ENCODE measurements at regions not wholly inside any gene's neighbourhood (a gene's known extent, or its start where the extent isn't known, plus 50 kb on each side); places are given as distances from the start of the nearest gene placed in this dataset.

DNA sequence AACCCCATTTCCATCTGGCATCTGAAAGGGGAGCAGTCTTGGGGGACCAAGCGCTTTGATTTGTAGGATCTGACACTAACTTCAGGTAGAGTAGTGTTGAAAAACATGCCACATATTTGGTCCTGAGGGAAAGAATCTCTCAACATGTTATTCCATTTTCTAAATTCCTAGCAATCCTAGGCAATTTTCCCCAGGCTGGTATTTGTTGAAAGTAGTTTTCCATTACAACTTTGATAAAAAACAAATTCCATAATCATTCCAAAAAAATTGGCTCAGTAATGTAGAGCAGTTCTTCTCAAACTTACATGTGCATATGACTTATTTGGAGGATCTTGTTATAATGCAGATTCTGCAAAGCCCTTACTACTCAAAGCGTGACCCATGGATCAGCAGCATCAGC is 477.9 kb downstream of the ACTL7B start:
- DNase-seq, result no peak
- ATAC-seq (ENCODE audit: poor library complexity), result no peak
- intact Hi-C loops (cut with DNase I), result no loop called here

DNA sequence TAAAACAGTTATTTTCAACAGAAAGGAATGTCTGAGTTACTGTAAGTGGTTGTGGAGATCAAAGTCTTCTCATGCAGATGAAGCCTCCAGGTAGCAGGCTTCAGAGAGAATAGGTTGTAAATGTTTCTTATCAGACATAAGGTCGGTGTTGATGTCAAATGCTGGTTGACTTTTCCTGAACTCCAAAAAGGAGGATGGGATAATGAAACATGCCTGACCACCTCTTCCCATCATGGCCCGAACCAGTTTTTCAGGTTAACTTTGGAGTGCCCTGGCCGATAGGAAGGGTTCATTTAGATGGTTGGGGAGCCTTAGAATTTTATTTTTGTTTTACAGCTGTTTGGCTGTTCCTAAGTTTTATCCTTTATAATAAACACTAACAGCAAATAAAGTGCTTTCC is 478.4 kb downstream of the ACTL7B start:
- DNase-seq (no peak), ATAC-seq (ENCODE audit: poor library complexity) (no peak)
- intact Hi-C loops (cut with DNase I), result no loop called here

DNA sequence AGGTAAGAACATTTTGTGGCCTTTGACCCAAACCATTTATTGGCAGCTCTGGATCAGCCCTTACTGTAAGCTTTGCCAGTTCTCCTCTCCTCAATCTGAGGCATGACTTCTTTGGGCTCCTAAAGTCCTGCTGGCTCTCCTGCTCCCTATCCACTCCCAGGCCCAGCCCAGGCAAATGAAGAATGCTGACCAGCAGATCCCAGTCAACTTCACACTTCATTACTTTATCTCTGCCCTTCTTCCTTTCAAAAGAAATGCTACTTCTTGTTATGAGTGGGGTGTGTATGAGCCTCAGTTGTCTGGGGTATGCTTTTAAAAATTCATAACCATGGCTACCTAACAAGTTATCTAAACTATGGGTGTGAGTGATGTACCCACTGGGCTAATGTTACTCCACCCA is 479.6 kb downstream of the ACTL7B start:
- ATAC-seq (ENCODE audit: poor library complexity) (no peak), DNase-seq (no peak)
- intact Hi-C loops (cut with DNase I), result no loop called here

DNA sequence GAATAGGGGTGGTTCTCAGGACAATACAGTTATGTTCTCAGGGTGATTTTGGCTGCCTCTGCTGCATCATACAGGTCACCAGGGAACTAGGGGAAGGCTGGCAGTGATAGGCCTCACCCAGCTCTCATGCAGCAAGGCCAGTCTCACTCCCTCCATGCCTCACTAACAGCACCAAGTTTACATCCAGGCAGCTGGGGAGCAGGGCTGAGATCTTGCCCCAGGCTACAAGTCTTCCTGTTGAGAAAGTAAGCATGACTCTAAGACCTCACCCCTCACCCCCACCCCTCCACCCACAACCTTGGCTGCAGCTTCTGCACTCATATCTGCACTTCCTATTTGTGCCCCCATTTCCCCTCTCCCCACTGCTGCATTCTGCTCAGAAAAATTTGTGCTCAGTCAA is 481.2 kb downstream of the ACTL7B start:
- ATAC-seq (ENCODE audit: poor library complexity), result no peak
- intact Hi-C loops (cut with DNase I), result no loop called here
- DNase-seq, result no peak

DNA sequence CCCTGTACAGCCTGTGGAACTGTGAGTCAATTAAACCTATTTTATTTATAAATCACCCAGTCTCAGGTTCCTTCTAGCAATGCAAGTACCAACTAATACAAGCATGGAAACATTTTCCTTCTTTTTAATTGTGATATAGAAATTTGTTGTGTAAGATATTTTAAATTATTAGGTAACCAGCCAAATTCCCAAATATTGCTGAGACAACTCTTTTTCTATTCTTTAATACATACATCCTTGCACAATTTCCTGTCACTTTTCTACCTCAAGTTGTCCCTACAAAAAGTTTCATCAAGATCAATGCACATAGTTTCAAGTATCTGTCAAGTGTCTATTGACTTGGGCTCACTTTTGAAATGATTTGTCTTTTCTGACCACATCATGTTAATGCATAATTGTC is 488.6 kb downstream of the ACTL7B start:
- intact Hi-C loops (cut with DNase I), result no loop called here
- ATAC-seq (ENCODE audit: poor library complexity), result no peak

DNA sequence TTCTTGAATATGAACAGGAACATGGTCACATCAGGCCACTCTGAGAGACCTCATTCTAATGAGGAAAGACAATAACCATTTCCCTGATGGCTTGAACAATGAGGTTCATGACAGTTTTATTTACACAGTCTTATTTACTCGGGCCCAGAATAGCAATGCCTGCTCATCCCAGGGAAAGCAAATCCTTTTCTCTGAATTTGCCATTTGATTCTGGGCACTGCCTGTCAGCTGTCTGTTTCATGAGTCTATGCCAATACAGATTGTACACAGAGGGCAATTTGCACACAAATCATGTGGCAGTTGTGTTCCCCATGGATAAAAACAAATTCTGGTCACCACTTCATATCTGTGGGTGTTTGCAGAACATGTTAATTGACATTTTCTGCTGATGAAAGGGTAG is 492.5 kb downstream of the ACTL7B start:
- DNase-seq (no peak), ATAC-seq (ENCODE audit: poor library complexity) (no peak)
- intact Hi-C loops (cut with DNase I), result no loop called here

More for the DNA sequence above, 488.6 kb downstream of the ACTL7B start:
- no peak for DNase-seq

DNA sequence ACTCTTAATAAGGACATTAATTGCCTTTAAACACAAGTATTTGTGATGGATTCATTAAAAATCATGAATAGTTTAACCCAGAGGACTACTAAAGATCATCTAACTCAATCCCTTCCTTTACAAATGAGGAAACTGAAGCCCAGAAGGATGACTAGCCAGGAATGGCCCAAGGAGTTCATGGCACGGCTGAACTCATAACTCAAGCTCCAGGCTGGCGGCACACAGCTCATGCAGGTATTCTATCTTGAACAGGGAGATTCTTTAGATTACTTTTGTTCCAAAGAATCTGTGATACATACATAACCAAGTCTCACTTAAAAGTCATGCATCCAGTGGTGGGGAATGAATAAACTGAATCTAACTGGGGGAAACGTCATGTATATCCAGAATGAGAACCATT is 495.5 kb downstream of the ACTL7B start:
- DNase-seq (no peak), ATAC-seq (ENCODE audit: poor library complexity) (no peak)
- intact Hi-C loops (cut with DNase I), result no loop called here

DNA sequence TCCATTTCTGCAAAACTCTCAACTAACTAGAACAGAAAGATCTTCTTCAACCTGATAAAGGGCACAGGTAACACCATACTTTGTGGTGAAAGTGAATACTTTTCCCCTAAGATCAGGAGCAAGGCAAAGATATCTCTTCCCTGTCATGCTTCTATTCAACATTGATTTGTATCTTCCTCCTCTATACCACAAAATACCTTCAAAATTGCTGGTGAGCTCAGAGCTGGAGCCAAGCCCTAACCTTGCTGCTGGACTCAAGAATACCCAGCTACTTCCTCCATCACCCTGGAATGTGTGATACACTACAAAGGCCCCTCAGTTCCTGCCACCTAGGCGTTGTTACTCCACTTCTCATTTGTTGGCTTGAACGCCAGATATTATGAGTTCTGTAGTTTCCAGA is 499.0 kb downstream of the ACTL7B start:
- no peak for DNase-seq
- ATAC-seq (ENCODE audit: poor library complexity), result no peak
- intact Hi-C loops (cut with DNase I), result no loop called here

DNA sequence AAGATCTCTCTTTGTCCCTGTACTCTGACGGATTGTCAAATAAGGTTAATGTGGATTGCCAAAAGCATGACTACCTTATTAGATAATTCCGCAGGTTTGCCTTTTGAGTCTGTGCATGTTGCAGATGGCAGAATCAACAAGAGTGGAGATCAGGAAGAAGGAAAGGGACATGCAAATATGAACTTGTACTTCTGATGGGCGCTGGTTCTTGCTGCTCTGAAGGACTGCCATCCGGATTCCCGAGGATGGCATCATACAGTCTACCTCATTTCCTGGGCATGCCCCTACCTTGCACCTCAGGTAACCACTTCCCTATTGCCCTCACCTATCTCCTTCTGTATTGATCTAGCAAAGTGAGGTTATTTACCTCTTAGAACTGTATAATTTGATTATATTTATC is 504.2 kb downstream of the ACTL7B start:
- no peak for ATAC-seq (ENCODE audit: poor library complexity)
- DNase-seq, result no peak
- intact Hi-C loops (cut with DNase I), result no loop called here

DNA sequence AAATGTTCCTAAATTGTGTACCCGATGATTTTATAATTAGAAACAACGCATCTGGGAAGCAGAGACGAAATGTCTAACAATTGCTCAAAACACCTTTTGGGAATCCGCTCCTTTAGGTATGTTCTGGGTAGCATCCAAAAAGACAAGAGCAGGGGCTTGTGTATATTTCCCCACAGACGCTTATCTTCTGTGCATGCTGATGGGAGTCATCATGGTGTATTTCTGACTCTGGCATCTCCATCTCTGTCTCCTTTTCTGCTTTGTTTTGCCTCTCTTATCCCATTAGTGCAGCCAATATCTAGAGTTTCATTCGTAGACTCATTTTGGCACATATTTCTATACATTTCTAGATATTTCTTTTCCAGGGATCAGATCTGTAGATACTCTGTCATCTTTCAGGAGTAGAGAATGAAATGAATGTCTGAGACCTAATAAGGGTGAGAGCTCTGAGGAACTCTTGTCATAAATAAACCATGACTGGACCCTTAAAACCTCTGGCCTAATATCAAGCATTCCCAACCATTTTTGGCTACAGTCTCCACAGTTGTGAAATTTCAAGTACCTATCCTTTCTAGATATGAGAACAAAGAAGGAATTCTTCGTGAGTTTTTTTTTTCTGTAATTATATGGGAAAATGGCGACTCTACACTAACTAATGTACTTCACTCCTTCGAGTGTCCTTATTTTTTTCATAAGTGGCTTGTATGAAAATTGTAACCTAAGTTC is 508.2 kb downstream of the ACTL7B start:
- DNase-seq (no peak), ATAC-seq (ENCODE audit: poor library complexity) (peak; percentile 36)
- intact Hi-C loops (cut with DNase I), result no loop called here

DNA sequence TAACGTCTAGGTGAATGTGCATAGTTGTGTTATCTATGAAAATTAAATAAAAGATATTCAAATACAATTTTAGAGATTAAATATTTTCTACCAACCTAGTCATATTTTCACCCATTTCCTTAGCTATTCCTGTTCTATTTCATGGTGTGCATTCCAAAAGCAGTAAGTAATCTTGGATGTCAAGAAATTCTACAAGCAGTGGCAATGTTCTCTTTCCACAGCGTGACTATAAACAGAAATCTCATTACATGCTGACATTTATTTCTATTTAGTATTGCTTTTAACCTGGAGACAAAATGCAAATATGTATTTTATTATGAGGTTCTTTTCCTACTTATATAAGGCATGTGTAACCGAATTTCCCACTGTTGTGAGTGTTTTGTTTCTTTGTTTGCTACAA is 510.0 kb downstream of the ACTL7B start:
- no peak for ATAC-seq (ENCODE audit: poor library complexity)
- DNase-seq, result no peak
- intact Hi-C loops (cut with DNase I), result no loop called here

DNA sequence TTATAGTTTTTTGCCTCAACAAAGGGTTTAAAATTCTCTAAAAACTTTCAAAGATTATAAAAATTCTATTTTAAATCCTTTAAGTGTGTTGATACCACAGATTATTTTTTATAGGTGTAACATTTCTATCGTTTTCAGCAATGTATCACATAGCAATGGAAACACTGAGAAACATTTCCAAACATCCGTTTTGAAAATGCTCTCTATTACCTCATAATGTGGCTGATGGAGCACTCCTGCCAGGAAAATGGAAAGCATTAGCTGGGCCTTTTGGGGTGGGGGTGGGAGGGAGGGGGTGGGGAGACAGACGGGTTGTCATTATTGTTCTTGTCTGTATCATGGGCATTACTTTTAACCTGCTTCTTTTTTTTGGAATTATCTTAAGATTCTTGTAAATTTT is 516.5 kb downstream of the ACTL7B start:
- ATAC-seq (ENCODE audit: poor library complexity), result no peak
- DNase-seq, result no peak
- intact Hi-C loops (cut with DNase I), result no loop called here

DNA sequence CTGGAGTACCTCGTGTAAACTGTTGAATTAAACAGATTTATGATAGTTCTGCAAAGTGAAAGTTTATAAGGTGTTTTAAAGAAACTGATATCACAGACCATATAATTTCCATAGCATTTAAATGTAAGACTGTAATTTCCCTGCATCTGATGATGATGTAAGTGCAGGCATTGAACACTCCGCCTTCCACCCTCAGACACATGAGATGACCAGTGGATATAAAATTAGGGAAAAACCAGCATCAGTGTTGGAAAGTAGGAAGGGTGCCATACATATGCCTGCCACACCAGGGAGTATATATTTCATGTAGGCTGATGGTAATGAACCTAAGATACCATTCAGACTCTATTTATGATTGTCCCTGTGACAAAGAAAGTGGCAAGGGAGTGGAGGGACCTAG is 519.2 kb downstream of the ACTL7B start:
- no peak for DNase-seq
- no peak for ATAC-seq (ENCODE audit: poor library complexity)
- intact Hi-C loops (cut with DNase I), result no loop called here

DNA sequence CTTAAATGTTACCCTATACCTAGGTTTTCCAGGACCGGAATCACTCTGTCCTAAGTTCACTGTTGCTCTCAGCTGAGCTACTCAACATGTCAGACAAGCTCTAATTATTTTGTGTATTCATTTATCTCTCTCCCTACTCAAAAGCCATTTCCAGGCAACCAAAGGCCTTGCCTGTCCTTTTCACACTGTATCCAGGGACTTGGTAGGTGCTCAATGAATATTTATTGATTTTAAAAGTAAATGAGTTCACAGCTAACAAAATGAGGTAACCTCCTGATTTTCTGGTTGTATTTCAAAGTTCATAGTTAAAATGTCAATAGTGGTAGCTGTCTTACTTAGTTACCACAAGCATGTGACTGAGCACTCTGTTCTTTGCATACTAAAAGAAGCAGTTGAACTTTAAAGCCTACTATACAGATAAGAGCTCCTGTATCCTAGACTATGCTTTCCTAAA is 522.2 kb downstream of the ACTL7B start:
- intact Hi-C loops (cut with DNase I), result no loop called here
- no peak for ATAC-seq (ENCODE audit: poor library complexity)
- no peak for DNase-seq

DNA sequence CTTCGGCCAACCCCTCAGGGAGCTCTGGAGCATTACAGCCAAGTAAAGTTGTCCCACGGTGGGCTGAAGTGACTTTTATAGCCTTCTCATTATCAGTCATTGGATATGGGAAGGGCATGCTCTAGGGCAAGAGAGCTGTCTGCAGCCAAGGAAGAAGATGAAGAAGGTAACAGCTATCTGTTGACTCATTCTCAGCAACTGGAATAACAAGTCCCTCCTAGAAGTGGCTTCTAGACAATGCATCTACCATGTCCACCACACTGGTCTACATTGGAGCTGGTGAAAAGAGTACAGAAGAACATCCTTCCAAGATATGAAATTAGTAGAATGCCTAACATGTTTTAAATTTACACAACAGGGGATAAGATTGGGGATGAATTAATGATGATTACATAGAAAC is 524.2 kb downstream of the ACTL7B start:
- no peak for ATAC-seq (ENCODE audit: poor library complexity)
- intact Hi-C loops (cut with DNase I), result no loop called here
- DNase-seq, result no peak

DNA sequence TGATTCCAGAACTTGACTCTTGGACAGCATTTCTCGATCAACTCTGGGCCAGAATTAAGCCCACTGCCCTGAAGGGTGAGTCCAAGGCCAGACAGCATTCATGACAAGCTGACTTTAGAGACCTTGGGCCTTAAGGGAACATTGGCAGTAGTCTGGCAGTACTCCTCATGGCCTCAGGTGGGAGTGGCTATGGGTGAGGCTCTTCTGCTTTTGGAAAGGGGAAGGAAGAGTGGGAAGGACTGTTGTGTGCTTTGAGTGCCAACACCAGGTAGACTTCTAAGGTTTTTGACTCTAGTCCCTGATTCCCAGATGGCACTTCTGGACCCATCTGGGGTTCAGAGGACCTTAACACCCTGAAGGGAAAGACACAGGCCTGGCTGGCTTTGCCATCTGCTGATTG is 530.4 kb downstream of the ACTL7B start:
- ATAC-seq (ENCODE audit: poor library complexity), result no peak

DNA sequence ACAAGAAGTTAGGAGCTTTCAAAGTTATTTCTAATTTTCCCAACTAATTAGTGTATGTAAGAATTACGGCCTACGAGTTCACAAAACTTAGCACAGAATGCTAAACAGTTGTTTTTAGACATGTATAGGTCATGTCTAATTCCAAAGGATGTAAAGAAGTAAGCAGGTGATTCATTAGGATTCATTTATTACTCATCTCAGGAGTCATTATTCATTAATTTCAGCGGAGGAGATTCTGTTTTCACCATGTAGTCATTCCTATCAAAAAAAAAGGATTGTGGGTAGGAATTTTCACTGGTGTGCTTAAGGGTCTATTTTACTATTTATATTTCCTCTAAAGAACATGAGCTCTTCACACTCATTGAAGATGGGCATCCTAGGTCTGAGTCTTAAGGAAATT is 532.2 kb downstream of the ACTL7B start:
- DNase-seq (no peak), ATAC-seq (ENCODE audit: poor library complexity) (no peak)
- intact Hi-C loops (cut with DNase I), result no loop called here

More for the DNA sequence above, 530.4 kb downstream of the ACTL7B start:
- no peak for DNase-seq
- intact Hi-C loops (cut with DNase I), result no loop called here

DNA sequence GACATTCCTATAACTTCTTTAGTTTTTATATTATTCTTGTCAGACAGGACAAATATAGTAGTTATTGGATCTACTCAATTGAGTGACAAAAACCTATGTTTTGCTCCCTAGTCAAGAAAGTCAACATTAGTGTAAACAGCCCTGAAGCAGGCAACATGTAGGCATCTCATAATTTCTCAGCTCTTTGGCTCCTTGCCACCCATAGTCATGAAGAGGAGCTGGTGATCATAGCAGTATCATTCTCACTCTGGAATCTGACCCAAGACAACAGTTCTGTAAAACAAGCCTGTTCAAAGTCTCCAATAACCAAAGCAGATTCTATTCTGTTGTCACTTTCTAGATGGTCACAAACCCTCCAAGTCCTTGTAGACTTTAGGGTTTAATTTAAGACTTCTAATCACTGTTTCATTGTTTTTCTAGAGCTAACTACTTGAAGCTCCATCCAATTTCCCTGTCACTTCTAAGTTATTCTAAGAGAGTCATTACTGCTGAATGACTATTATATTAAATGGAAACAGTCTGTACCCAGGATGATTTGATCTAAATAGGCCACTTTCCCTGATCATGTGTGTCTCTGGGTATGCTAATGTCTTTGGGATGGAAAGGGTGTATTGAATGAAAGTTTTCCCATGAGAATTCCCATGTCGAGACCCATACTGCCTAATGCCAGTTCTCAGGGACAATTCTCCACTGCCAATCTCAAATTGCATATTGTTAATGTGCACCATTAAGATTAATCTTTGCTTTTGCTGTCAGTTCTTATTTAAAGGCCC is 533.3 kb downstream of the ACTL7B start:
- ATAC-seq (ENCODE audit: poor library complexity) (no peak), DNase-seq (no peak)
- intact Hi-C loops (cut with DNase I), result no loop called here

DNA sequence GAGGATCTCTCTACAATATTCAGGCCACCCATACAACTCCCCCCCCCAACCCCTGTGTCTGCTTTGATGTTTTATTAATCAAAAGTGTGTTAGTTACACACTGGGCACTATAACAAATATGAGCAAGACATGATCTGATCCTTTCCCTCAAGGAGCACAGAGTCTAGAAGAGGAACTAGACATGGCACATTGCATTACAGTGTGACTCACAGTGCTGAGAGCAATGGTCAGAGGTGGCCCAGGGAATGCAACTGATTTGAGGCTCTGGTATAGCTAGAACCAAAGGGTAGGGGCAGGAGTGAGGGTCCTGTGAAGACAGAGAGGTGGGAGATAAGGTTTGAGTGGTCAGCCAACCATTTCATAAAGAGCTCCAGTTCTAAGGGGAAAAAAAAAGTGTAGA is 539.2 kb downstream of the ACTL7B start:
- DNase-seq, result no peak
- intact Hi-C loops (cut with DNase I), result no loop called here
- ATAC-seq (ENCODE audit: poor library complexity), result no peak

DNA sequence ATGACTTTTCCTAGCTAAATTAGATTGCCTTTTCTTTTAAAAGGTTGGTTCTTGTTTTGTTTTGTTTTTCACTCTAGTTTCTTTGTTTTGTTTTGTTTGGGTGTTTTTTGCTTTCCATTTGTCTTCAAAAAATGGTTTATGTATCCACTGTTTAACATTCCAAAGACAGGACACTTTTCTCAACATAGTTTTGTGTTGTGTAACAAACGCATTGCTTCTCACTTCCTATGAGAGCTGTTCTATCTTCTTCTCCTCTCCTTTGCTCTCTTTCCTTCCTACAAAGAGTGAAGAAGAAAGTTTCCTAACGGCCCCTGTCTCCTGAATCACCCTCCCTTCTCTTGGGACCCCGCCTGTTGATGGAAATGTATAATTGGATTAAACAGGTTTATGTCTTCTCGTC is 539.7 kb downstream of the ACTL7B start:
- intact Hi-C loops (cut with DNase I), result no loop called here

More for the DNA sequence above, 539.7 kb downstream of the ACTL7B start:
- ATAC-seq (ENCODE audit: poor library complexity) (no peak), DNase-seq (no peak)
